Peyer's patch (tissue), 4 donors: ENCODE measurements at regions not wholly inside any gene's neighbourhood (a gene's known extent, or its start where the extent isn't known, plus 50 kb on each side); places are given as distances from the start of the nearest gene placed in this dataset.

ENCODE experiments used
- DNase-seq, 3 donors: peaks; one replicate each; pipeline ENCODE4 v3.0.0-alpha.2; 2017 to 2019
- H3K27ac ChIP-seq, 4 donors: fragments of 200-600 bp; sonication (generic); one replicate each; pipeline ENCODE4 v1.5.1; 2016 to 2019
- H3K27me3 ChIP-seq, 2 donors: fragments of 200-600 bp; sonication (generic); one replicate each; pipeline ENCODE4 v1.5.1; 2019
- H3K36me3 ChIP-seq, 3 donors: fragments of 200-600 bp; sonication (generic); one replicate each; pipeline ENCODE4 v1.5.1; 2016 to 2019
- H3K4me1 ChIP-seq, 4 donors: fragments of 200-600 bp; sonication (generic); one replicate each; pipeline ENCODE4 v1.5.1; 2016 to 2019
- H3K4me3 ChIP-seq, 4 donors: fragments of 200-600 bp; sonication (generic); 1 replicate in 3 of 4; 2 replicates in 1 of 4; pipeline ENCODE4 v1.5.1; 2016 to 2019; ENCODE audit warnings: mild to moderate bottlenecking in 1 of 4
- H3K9me3 ChIP-seq, 4 donors: fragments of 200-600 bp; sonication (generic); one replicate each; pipeline ENCODE4 v1.5.1; 2016 to 2019; ENCODE audit warnings: mild to moderate bottlenecking in 1 of 4
- POLR2A ChIP-seq, 2 donors: fragments of 450-650 bp; IDR thresholded peaks; one replicate each; pipeline ENCODE4 v1.5.1; 2017; ENCODE audit warnings: antibody characterized with exemption in 2 of 2, mild to moderate bottlenecking in 2 of 2, moderate library complexity in 2 of 2
- TF ChIP-seq, protein P1 (sequence below), 6 experiments: fragments of 450-650 bp in 4 of 6; fragments of 200-600 bp in 2 of 6; sonication (generic) in 1 of 6; IDR thresholded peaks; one replicate each; pipeline ENCODE4 v1.5.1; 2017 to 2019; ENCODE audit warnings: antibody characterized with exemption in 6 of 6, mild to moderate bottlenecking in 3 of 6, moderate library complexity in 1 of 6

DNA sequence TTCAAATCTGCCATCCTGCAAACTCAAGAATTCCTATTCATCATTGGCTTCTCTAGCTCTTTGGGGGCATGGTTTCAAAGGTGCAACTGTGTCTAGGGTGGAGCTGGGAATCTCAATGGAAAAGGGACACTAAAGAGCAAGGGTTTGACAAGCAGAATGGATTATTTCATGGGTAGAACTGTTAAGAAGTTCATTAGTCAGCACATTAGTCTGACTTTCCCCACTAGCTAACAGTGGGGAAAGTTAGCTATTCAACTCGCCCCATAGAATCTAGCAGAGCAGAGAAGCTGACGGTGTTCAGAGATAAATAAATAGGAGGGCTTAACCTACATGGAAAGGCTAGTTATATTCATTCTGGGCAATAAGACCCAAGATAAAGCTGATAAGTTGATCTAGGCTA is 153.9 kb downstream of the EMP1 start:
- TF ChIP-seq, protein P1, sequence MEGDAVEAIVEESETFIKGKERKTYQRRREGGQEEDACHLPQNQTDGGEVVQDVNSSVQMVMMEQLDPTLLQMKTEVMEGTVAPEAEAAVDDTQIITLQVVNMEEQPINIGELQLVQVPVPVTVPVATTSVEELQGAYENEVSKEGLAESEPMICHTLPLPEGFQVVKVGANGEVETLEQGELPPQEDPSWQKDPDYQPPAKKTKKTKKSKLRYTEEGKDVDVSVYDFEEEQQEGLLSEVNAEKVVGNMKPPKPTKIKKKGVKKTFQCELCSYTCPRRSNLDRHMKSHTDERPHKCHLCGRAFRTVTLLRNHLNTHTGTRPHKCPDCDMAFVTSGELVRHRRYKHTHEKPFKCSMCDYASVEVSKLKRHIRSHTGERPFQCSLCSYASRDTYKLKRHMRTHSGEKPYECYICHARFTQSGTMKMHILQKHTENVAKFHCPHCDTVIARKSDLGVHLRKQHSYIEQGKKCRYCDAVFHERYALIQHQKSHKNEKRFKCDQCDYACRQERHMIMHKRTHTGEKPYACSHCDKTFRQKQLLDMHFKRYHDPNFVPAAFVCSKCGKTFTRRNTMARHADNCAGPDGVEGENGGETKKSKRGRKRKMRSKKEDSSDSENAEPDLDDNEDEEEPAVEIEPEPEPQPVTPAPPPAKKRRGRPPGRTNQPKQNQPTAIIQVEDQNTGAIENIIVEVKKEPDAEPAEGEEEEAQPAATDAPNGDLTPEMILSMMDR (IDR thresholded peaks at IDR 0.05) = no peak
- no peak for TF ChIP-seq POLR2A (IDR thresholded peaks at IDR 0.05)

GRCh38 chr12:13348464-13348863 is 151.9 kb downstream of the EMP1 start:
- H3K36me3 ChIP-seq = no peaks in the 10 kb centered on the region
- H3K4me3 ChIP-seq = no peak overlapping the region
- H3K27ac ChIP-seq = no peak overlapping the region
- no peaks in the 10 kb centered on the region for H3K9me3 ChIP-seq
- DNase-seq = no peak
- TF ChIP-seq POLR2A (IDR thresholded peaks at IDR 0.05) = no peak
- TF ChIP-seq, protein P1 (IDR thresholded peaks at IDR 0.05) = no peak
- no peaks in the 10 kb centered on the region for H3K27me3 ChIP-seq
- no peaks in the 10 kb centered on the region for H3K4me1 ChIP-seq

More for the DNA sequence above, 153.9 kb downstream of the EMP1 start:
- H3K4me3 ChIP-seq = no peak overlapping the region
- H3K9me3 ChIP-seq = no peaks in the 10 kb centered on the region
- no peaks in the 10 kb centered on the region for H3K27me3 ChIP-seq
- H3K27ac ChIP-seq = no peak overlapping the region
- DNase-seq = no peak
- H3K4me1 ChIP-seq = no peaks in the 10 kb centered on the region
- H3K36me3 ChIP-seq = no peaks in the 10 kb centered on the region

DNA sequence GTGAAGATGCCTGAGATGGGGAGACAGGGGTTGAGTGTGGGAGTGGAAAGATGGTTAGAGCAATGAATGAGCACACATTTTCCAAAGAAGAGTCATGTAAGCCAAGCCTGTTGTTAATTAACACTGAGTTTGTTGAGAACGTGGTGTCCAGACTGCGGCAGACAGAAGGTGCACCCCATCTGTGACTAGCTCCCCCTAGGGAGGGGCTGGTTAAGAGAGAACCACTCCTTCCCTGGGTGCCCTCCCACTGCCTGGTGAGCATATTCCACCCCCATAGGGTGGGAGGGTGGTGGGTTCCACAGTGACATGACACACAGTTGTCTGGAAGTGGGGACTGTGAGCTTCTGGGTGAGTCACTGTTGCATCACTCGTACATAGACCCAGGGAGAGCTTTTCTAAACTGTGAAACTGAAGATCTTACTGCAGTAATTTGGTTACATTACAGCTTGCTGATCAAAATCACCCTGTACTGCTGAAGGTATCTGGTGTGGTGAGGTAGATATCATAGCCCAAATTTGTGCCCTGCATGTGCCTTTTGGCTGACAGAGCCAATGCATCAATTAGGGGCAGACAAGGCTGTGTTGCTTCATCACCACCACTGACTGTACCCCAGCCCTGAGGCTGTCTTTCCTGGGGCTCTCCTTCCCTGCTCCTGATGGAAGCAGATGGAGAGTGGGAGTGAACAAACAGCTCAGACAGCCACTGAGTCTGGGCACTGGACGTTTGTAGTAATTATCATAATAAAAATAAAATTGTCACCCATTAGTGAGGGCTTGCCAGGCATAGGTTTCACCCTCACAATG is 150.9 kb downstream of the EMP1 start:
- DNase-seq = no peak
- no peak overlapping the region for H3K27ac ChIP-seq
- no peaks in the 10 kb centered on the region for H3K36me3 ChIP-seq
- TF ChIP-seq POLR2A (IDR thresholded peaks at IDR 0.05) = no peak
- TF ChIP-seq, protein P1 (IDR thresholded peaks at IDR 0.05) = no peak
- no peak overlapping the region for H3K4me3 ChIP-seq
- no peaks in the 10 kb centered on the region for H3K27me3 ChIP-seq
- no peaks in the 10 kb centered on the region for H3K4me1 ChIP-seq
- H3K9me3 ChIP-seq = no peaks in the 10 kb centered on the region

DNA sequence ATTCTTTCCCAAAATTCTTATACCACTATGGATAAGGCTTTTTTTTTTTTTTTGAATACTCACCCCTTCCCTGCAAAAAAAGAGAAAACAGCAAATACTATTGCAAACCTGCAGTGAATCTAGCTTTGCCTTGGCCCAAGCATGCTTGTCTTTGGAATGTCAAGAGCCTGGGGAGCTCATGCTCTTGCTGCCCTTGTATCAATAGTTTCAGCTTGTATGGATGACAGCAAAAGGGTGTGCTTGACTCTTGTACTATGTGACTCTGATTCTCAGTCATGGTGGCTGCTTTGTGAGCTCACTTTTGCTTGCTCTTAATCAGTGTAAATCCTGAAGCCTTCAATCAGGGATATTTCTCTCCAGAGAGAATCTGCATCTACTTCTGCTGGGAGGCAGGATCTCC is 149.2 kb downstream of the EMP1 start:
- Histone ChIP-seq H3K27ac (no peak overlapping the region), H3K9me3 (no peaks in the 10 kb centered on the region)
- TF ChIP-seq POLR2A (IDR thresholded peaks at IDR 0.05) = no peak
- TF ChIP-seq, protein P1 (IDR thresholded peaks at IDR 0.05) = no peak

GRCh38 chr12:13343375-13343774 is 146.8 kb downstream of the EMP1 start:
- H3K36me3 ChIP-seq = no peaks in the 10 kb centered on the region
- H3K4me3 ChIP-seq = no peak overlapping the region
- no peak for TF ChIP-seq POLR2A (IDR thresholded peaks at IDR 0.05)
- TF ChIP-seq, protein P1 (IDR thresholded peaks at IDR 0.05) = no peak
- no peaks in the 10 kb centered on the region for H3K9me3 ChIP-seq
- H3K4me1 ChIP-seq = no peaks in the 10 kb centered on the region
- DNase-seq = no peak
- H3K27me3 ChIP-seq = no peaks in the 10 kb centered on the region
- no peak overlapping the region for H3K27ac ChIP-seq

More for the DNA sequence above, 149.2 kb downstream of the EMP1 start:
- Histone ChIP-seq H3K27me3 (no peaks in the 10 kb centered on the region), H3K4me3 (no peak overlapping the region), H3K4me1 (no peaks in the 10 kb centered on the region), H3K36me3 (no peaks in the 10 kb centered on the region)
- DNase-seq = no peak
